Endodermal cell (in vitro differentiated cells): ENCODE measurements at regions not wholly inside any gene's neighbourhood (a gene's known extent, or its start where the extent isn't known, plus 50 kb on each side); places are given as distances from the start of the nearest gene placed in this dataset.
A peak's percentile ranks its signal among the peaks of the same experiment; 100 is the strongest.
"Not testable (repeated sequence)": the region's sequence is repeated elsewhere in the genome, so short reads cannot be mapped to it uniquely, and the experiment has no call there.

Source experiments
- DNase-seq: peaks from one replicate; pipeline ENCODE4 v3.0.0-alpha.2; 2017
- H3K27ac ChIP-seq: 2 replicates; pipeline ENCODE4 v1.5.1; 2013; ENCODE audit warnings: mild to moderate bottlenecking, low read depth, low read length, moderate library complexity
- H3K27me3 ChIP-seq: 2 replicates; pipeline ENCODE4 v1.6.1; 2013; ENCODE audit warnings: mild to moderate bottlenecking, low read length, moderate library complexity; ENCODE audit not compliant: insufficient read depth, control insufficient read depth, poor library complexity, severe bottlenecking
- H3K36me3 ChIP-seq: 2 replicates; pipeline ENCODE4 v1.7.0; 2013; ENCODE audit warnings: mild to moderate bottlenecking, low read length, moderate library complexity; ENCODE audit not compliant: control insufficient read depth, insufficient read depth
- H3K4me1 ChIP-seq: one replicate; pipeline ENCODE4 v1.7.0; 2013; ENCODE audit warnings: low read length; ENCODE audit not compliant: control insufficient read depth, insufficient read depth
- H3K4me3 ChIP-seq: 2 replicates; pipeline ENCODE4 v1.5.1; 2013; ENCODE audit warnings: mild to moderate bottlenecking, low read length, moderate library complexity
- H3K9ac ChIP-seq: 2 replicates; pipeline ENCODE4 v1.6.1; 2013; ENCODE audit warnings: mild to moderate bottlenecking, low read length, moderate library complexity; ENCODE audit not compliant: poor library complexity, severe bottlenecking; ENCODE audit errors: extremely low read depth
- H3K9me3 ChIP-seq: 2 replicates; pipeline ENCODE4 v1.6.1; 2013; ENCODE audit warnings: mild to moderate bottlenecking, low read length, moderate library complexity; ENCODE audit not compliant: control insufficient read depth
- H3K27ac Mint-ChIP-seq: 2 replicates; pipeline ENCODE4 v1.8.0; 2020; ENCODE audit warnings: mixed read lengths
- H3K27me3 Mint-ChIP-seq: 2 replicates; pipeline ENCODE4 v1.8.0; 2021; ENCODE audit warnings: mild to moderate bottlenecking, mixed read lengths; ENCODE audit not compliant: insufficient read depth
- H3K36me3 Mint-ChIP-seq: 2 replicates; pipeline ENCODE4 v1.8.0; 2020; ENCODE audit warnings: low read depth, mixed read lengths
- H3K4me1 Mint-ChIP-seq: 2 replicates; pipeline ENCODE4 v1.8.0; 2020; ENCODE audit warnings: mixed read lengths
- H3K4me3 Mint-ChIP-seq: 2 replicates; pipeline ENCODE4 v1.8.0; 2020; ENCODE audit warnings: mild to moderate bottlenecking, moderate library complexity, mixed read lengths
- H3K9me3 Mint-ChIP-seq: 2 replicates; pipeline ENCODE4 v1.8.0; 2020; ENCODE audit warnings: mild to moderate bottlenecking, mixed read lengths
- WGBS, 2 experiments: methylation state at CpG; one replicate each; pipeline versions ENCODE4 v1.1.5 to v1.1.7; 2013; ENCODE audit warnings: missing lambda C conversion rate in 2 of 2, mixed read lengths in 1 of 2; ENCODE audit not compliant: insufficient coverage in 1 of 2, insufficient read length in 1 of 2; 5-methylcytosine and 5-hydroxymethylcytosine counted together
- TF ChIP-seq, protein P1 (sequence below): fragments of 200-600 bp; sonication (generic); conservative IDR thresholded peaks from 2 replicates; pipeline ENCODE4 v1.5.0; 2021; ENCODE audit warnings: antibody characterized with exemption, mild to moderate bottlenecking

DNA sequence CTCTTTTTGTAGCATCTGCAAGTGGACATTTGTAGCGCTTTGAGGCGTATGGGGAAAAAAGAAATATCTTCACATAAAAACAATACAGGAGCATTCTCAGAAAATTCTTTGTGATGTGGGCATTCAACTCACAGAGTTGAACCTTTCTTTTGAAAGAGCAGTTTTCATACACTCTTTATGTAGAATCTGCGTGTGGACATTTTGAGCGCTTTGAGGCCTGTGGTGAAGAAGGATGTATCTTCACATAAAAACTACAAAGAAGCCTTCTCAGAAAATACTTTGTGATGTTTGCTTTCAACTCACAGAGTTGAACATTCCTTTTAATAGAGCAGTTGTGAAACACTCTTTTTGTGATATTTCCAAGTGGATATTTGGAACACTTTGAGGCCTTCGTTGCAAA, 598.4 kb upstream of the ZNF337 start:
- peaks cover 36% of the 10 kb centered on the region for H3K9me3 Mint-ChIP-seq
- no peaks in the 10 kb centered on the region for H3K27me3 Mint-ChIP-seq
- 92% methylated on average over 2 to 5 of the region's 5 CpGs for WGBS, 2 experiments
- Histone ChIP-seq H3K27me3 (no peaks in the 10 kb centered on the region), H3K9me3 (no peaks in the 10 kb centered on the region), H3K27ac (no peak overlapping the region), H3K4me3 (no peak overlapping the region), H3K4me1 (no peaks in the 10 kb centered on the region), H3K36me3 (no peaks in the 10 kb centered on the region), H3K9ac (no peak overlapping the region)
- no peaks in the 10 kb centered on the region for H3K36me3 Mint-ChIP-seq
- no peak overlapping the region for H3K27ac Mint-ChIP-seq
- no peak overlapping the region for H3K4me3 Mint-ChIP-seq
- no peak for DNase-seq
- H3K4me1 Mint-ChIP-seq, result no peaks in the 10 kb centered on the region
- TF ChIP-seq, protein P1, sequence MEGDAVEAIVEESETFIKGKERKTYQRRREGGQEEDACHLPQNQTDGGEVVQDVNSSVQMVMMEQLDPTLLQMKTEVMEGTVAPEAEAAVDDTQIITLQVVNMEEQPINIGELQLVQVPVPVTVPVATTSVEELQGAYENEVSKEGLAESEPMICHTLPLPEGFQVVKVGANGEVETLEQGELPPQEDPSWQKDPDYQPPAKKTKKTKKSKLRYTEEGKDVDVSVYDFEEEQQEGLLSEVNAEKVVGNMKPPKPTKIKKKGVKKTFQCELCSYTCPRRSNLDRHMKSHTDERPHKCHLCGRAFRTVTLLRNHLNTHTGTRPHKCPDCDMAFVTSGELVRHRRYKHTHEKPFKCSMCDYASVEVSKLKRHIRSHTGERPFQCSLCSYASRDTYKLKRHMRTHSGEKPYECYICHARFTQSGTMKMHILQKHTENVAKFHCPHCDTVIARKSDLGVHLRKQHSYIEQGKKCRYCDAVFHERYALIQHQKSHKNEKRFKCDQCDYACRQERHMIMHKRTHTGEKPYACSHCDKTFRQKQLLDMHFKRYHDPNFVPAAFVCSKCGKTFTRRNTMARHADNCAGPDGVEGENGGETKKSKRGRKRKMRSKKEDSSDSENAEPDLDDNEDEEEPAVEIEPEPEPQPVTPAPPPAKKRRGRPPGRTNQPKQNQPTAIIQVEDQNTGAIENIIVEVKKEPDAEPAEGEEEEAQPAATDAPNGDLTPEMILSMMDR, result no peak

DNA sequence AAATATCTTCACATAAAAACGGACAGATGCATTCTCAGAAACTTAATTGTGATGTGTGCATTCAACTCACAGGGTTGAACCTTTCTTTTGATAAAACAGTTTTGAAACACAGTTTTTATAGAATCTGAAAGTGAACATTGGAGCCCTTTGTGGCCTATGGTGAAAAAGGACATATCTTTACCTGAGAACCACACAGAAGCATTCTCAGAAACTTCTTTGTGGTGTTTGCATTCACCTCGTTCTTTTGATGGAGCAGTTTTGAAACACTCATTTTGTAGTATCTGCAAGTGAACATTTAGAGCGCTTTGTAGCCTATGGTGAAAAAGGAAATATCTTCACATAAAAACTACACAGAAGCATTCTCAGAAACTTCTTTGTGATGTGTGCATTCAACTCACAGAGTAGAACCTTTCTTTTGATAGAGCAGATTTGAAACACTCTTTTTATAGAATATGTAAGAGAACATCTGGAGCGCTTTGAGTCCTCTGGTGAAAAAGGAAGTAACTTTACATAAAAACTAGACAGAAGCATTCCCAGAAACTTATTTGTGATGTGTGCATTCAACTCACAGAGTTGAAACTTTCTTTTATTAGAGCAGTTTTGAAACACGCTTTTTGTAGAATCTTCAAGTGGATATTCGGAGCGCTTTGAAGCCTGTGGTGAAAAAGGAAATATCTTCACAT, 591.9 kb upstream of the ZNF337 start:
- not testable (repeated sequence) for H3K4me1 Mint-ChIP-seq, H3K4me3 Mint-ChIP-seq

DNA sequence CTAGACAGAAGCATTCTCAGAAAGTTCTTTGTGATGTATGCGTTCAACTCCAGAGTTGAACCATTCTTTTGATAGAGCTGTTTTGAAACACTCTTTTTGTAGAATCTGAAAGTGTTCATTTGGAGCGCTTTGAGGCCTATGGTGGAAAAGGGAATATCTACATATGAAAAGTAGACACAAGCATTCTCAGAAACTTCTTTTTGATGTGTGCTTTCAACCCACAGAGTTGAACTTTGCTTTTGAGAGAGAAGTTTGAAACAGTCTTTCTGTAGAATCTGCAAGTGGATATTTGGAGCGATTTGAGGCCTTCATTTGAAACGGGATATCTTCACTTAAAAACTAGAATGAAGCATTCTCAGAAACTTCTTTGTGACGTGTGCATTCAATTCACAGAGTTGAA, 582.6 kb upstream of the ZNF337 start:
- TF ChIP-seq, protein P1, result no peak
- H3K4me1 ChIP-seq, result no peaks in the 10 kb centered on the region
- peaks cover 3% of the 10 kb centered on the region for H3K27me3 Mint-ChIP-seq
- H3K36me3 ChIP-seq, result no peaks in the 10 kb centered on the region
- H3K36me3 Mint-ChIP-seq, result no peaks in the 10 kb centered on the region
- H3K27ac Mint-ChIP-seq, result no peak overlapping the region
- no peak overlapping the region for H3K9ac ChIP-seq
- no peak overlapping the region for H3K4me3 Mint-ChIP-seq
- DNase-seq, result no peak
- H3K27ac ChIP-seq, result no peak overlapping the region
- no peaks in the 10 kb centered on the region for H3K9me3 Mint-ChIP-seq
- H3K4me3 ChIP-seq, result no peak overlapping the region
- H3K4me1 Mint-ChIP-seq, result no peaks in the 10 kb centered on the region
- no peaks in the 10 kb centered on the region for H3K27me3 ChIP-seq
- WGBS, 2 experiments, result 80 to 93% methylated on average over 4 to 5 of the region's 5 CpGs
- no peaks in the 10 kb centered on the region for H3K9me3 ChIP-seq

More for the DNA sequence above, 591.9 kb upstream of the ZNF337 start:
- H3K27me3 ChIP-seq, H3K36me3 ChIP-seq, H3K9ac ChIP-seq, H3K4me1 ChIP-seq, H3K9me3 ChIP-seq, H3K36me3 Mint-ChIP-seq, H3K27me3 Mint-ChIP-seq, DNase-seq, H3K27ac ChIP-seq, H3K4me3 ChIP-seq, H3K27ac Mint-ChIP-seq: not testable (repeated sequence)
- H3K9me3 Mint-ChIP-seq, result peaks cover 13% of the 10 kb centered on the region
- 90 to 98% methylated on average over 7 of the region's 7 CpGs for WGBS, 2 experiments

DNA sequence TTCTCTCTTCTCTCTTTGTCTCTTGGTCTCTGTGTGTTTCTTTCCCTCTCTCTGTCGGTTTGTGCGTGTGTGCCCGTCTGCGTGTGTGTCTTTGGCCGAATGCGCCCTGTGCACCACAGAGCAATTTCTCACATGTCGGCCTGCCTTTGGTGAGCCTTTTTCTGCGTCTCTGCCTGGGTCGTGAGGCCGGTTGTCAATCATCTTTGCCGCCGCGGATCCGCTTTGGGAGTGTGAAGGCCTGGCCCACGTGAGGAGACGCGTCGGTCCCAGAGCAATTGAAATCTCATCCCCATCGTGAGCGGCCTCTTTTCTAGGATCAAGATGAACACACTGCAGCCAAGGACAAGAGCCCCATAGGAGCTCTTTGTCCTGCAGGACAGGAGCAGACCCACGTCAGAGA, 580.7 kb upstream of the ZNF337 start:
- Histone ChIP-seq H3K4me1 (no peaks in the 10 kb centered on the region), H3K36me3 (no peaks in the 10 kb centered on the region), H3K27ac (no peak overlapping the region), H3K9ac (no peak overlapping the region), H3K27me3 (no peaks in the 10 kb centered on the region), H3K4me3 (no peak overlapping the region), H3K9me3 (no peaks in the 10 kb centered on the region)
- Mint-ChIP-seq H3K4me3 (no peak overlapping the region), H3K27ac (no peak overlapping the region), H3K4me1 (no peaks in the 10 kb centered on the region), H3K9me3 (no peaks in the 10 kb centered on the region), H3K27me3 (peaks cover 3% of the 10 kb centered on the region), H3K36me3 (no peaks in the 10 kb centered on the region)
- 94 to 97% methylated on average over 17 to 21 of the region's 21 CpGs for WGBS, 2 experiments
- DNase-seq, result peak; percentile 29
- TF ChIP-seq, protein P1, result no peak
